ENCODE measurements at regions not wholly inside any gene's neighbourhood (a gene's known extent, or its start where the extent isn't known, plus 50 kb on each side); places are given as distances from the start of the nearest gene placed in this dataset.

DNA sequence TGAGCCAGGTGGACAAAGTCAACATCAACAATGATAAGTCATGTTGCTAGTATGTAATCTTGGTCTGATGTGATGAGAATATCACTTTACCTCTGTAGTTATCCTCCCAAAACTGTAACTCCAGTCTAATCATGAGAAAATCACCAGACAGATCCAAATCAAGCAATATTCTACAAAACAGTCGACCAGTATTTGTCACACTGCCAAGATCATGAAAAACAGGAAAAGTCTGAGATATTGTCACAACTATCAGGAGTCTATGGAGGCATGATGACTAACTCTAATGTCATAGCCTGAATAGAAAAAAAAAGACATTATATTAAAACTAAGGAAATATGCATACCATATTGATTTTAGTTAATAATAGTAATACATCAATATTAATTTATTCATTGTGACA is 1883.3 kb upstream of the CELF4 start:
- TF ChIP-seq POLR2A (IDR thresholded peaks at IDR 0.05) = no peak
- TF ChIP-seq, protein P1, sequence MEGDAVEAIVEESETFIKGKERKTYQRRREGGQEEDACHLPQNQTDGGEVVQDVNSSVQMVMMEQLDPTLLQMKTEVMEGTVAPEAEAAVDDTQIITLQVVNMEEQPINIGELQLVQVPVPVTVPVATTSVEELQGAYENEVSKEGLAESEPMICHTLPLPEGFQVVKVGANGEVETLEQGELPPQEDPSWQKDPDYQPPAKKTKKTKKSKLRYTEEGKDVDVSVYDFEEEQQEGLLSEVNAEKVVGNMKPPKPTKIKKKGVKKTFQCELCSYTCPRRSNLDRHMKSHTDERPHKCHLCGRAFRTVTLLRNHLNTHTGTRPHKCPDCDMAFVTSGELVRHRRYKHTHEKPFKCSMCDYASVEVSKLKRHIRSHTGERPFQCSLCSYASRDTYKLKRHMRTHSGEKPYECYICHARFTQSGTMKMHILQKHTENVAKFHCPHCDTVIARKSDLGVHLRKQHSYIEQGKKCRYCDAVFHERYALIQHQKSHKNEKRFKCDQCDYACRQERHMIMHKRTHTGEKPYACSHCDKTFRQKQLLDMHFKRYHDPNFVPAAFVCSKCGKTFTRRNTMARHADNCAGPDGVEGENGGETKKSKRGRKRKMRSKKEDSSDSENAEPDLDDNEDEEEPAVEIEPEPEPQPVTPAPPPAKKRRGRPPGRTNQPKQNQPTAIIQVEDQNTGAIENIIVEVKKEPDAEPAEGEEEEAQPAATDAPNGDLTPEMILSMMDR (IDR thresholded peaks at IDR 0.05) = no peak
